H1 (cell line): ENCODE measurements at regions not wholly inside any gene's neighbourhood (a gene's known extent, or its start where the extent isn't known, plus 50 kb on each side); places are given as distances from the start of the nearest gene placed in this dataset.

Experiments used
- CTCF ChIA-PET: fragments of 300-600 bp; sonication (Branson Sonifier 250); formaldehyde crosslinking; loops from one replicate; lab custom pipeline; 2021; ENCODE audit not compliant: partially characterized antibody; lab: Charles Lee
- POLR2A ChIA-PET: fragments of 300-600 bp; sonication (Branson Sonifier 250); formaldehyde crosslinking; loops from one replicate; lab custom pipeline; 2021; ENCODE audit warnings: inconsistent platforms; ENCODE audit not compliant: partially characterized antibody; lab: Charles Lee
- DNase-seq, 2 experiments: peaks; one replicate each; pipeline versions ENCODE4 v3.0.0 to v3.0.0-alpha.2; 2010 to 2022; ENCODE audit warnings: low spot score in 2 of 2, low read depth in 1 of 2, mixed read lengths in 1 of 2
- FAIRE-seq: peaks from 2 replicates; lab custom pipeline; 2011; peaks lifted over from hg19 to GRCh38; lab: Jason Lieb, UNC
- H2AFZ ChIP-seq: 2 replicates; pipeline ENCODE4 v1.8.1; 2012; ENCODE audit warnings: low read length, inconsistent platforms
- H2AK5ac ChIP-seq: 2 replicates; pipeline ENCODE4 v1.6.1; 2013; ENCODE audit warnings: low read depth, low read length
- H2BK120ac ChIP-seq: replicated peaks from 2 replicates; pipeline ENCODE3; 2013; ENCODE audit warnings: low read depth, low read length, inconsistent platforms
- H2BK12ac ChIP-seq: 2 replicates; pipeline ENCODE4 v1.6.1; 2013; ENCODE audit warnings: low read depth, low read length
- H2BK15ac ChIP-seq: 2 replicates; pipeline ENCODE4 v1.6.1; 2013; ENCODE audit warnings: low read length
- H2BK20ac ChIP-seq: 2 replicates; pipeline ENCODE4 v1.6.1; 2013; ENCODE audit warnings: low read length
- H2BK5ac ChIP-seq: 2 replicates; pipeline ENCODE4 v1.6.1; 2013; ENCODE audit warnings: low read depth, low read length
- H3K14ac ChIP-seq: 2 replicates; pipeline ENCODE4 v1.6.1; 2013; ENCODE audit warnings: inconsistent platforms; ENCODE audit not compliant: insufficient read length
- H3K18ac ChIP-seq: 2 replicates; pipeline ENCODE4 v1.6.1; 2013; ENCODE audit warnings: low read length; ENCODE audit errors: extremely low read depth
- H3K23ac ChIP-seq: 2 replicates; pipeline ENCODE4 v1.6.1; 2013; ENCODE audit warnings: inconsistent platforms; ENCODE audit not compliant: insufficient read length
- H3K23me2 ChIP-seq: 2 replicates; pipeline ENCODE4 v1.6.1; 2013; ENCODE audit warnings: low read depth, low read length
- H3K27ac ChIP-seq: 2 replicates; pipeline ENCODE4 v1.6.1; 2011; ENCODE audit warnings: low read depth, low read length, inconsistent platforms
- H3K27me3 ChIP-seq, 4 experiments: replicated peaks in 1 of 4; 1 replicate in 1 of 4; 2 replicates in 3 of 4; pipeline versions ENCODE4 v1.6.1 to v1.8.1; 2011 to 2013; ENCODE audit warnings: low read length in 3 of 4, mild to moderate bottlenecking in 3 of 4, inconsistent platforms in 2 of 4, mixed read lengths in 2 of 4, moderate library complexity in 1 of 4; ENCODE audit not compliant: control insufficient read depth in 3 of 4, insufficient read depth in 3 of 4; ENCODE audit errors: extremely low read depth in 1 of 4
- H3K36me3 ChIP-seq, 4 experiments: 2 replicates each; pipeline versions ENCODE4 v1.6.1 to v1.8.1; 2011 to 2013; ENCODE audit warnings: mild to moderate bottlenecking in 4 of 4, low read length in 3 of 4, moderate library complexity in 2 of 4, control low read depth in 1 of 4, inconsistent platforms in 1 of 4; ENCODE audit not compliant: insufficient read depth in 4 of 4, control insufficient read depth in 2 of 4
- H3K4ac ChIP-seq: replicated peaks from 2 replicates; pipeline ENCODE3; 2013; ENCODE audit warnings: low read length, low read depth, mixed read lengths, inconsistent platforms; ENCODE audit not compliant: insufficient read length
- H3K4me1 ChIP-seq, 4 experiments: replicated peaks in 1 of 4; 1 replicate in 1 of 4; 2 replicates in 3 of 4; pipeline versions ENCODE4 v1.6.1 to v1.8.1; 2011 to 2013; ENCODE audit warnings: low read length in 3 of 4, inconsistent platforms in 2 of 4, mixed read lengths in 1 of 4; ENCODE audit not compliant: insufficient read depth in 4 of 4, control insufficient read depth in 3 of 4
- H3K4me2 ChIP-seq, 2 experiments: 2 replicates each; pipeline versions ENCODE4 v1.6.1 to v1.8.1; 2011 to 2013; ENCODE audit warnings: low read depth in 2 of 2, low read length in 2 of 2, control low read depth in 1 of 2, inconsistent platforms in 1 of 2, mild to moderate bottlenecking in 1 of 2; ENCODE audit not compliant: insufficient read depth in 1 of 2
- H3K4me3 ChIP-seq, 4 experiments: fragments of 200-600, 300-600 bp in 1 of 4; sonication (generic), shearing (Covaris generic), sonication (Bioruptor Twin) in 1 of 4; 2 replicates each; pipeline versions ENCODE4 v1.5.1 to v1.8.1; 2011 to 2016; ENCODE audit warnings: low read length in 4 of 4, low read depth in 3 of 4, control low read depth in 2 of 4, inconsistent platforms in 2 of 4, mild to moderate bottlenecking in 2 of 4, mixed read lengths in 1 of 4, moderate library complexity in 1 of 4; ENCODE audit not compliant: insufficient read depth in 2 of 4; ENCODE audit errors: extremely low read depth in 1 of 4
- H3K56ac ChIP-seq: replicated peaks from 2 replicates; pipeline ENCODE3; 2013; ENCODE audit warnings: low read depth, mild to moderate bottlenecking, mixed read lengths, low read length, inconsistent platforms; ENCODE audit not compliant: insufficient read length
- H3K79me1 ChIP-seq: 2 replicates; pipeline ENCODE4 v1.6.1; 2013; ENCODE audit warnings: low read depth, low read length, control low read depth
- H3K79me2 ChIP-seq, 2 experiments: 2 replicates each; pipeline versions ENCODE4 v1.6.1 to v1.8.1; 2012 to 2013; ENCODE audit warnings: low read length in 2 of 2, mild to moderate bottlenecking in 2 of 2, inconsistent platforms in 1 of 2; ENCODE audit not compliant: insufficient read depth in 2 of 2, control insufficient read depth in 1 of 2
- H3K9ac ChIP-seq, 4 experiments: replicated peaks in 1 of 4; 1 replicate in 1 of 4; 2 replicates in 3 of 4; pipeline versions ENCODE4 v1.6.1 to v1.8.1; 2011 to 2013; ENCODE audit warnings: low read depth in 3 of 4, low read length in 3 of 4, control low read depth in 2 of 4, mild to moderate bottlenecking in 2 of 4, moderate library complexity in 2 of 4, inconsistent platforms in 1 of 4; ENCODE audit errors: extremely low read depth in 1 of 4
- H3K9me3 ChIP-seq, 2 experiments: 2 replicates each; pipeline versions ENCODE4 v1.6.1 to v1.8.1; 2012 to 2013; ENCODE audit warnings: mild to moderate bottlenecking in 2 of 2, moderate library complexity in 2 of 2, control low read depth in 1 of 2, inconsistent platforms in 1 of 2, low read depth in 1 of 2, low read length in 1 of 2, mixed read lengths in 1 of 2; ENCODE audit not compliant: insufficient read depth in 2 of 2
- H4K20me1 ChIP-seq, 2 experiments: replicated peaks in 1 of 2; 2 replicates each; pipeline versions ENCODE3 to v1.8.1; 2011 to 2013; ENCODE audit warnings: inconsistent platforms in 2 of 2, low read length in 2 of 2, mild to moderate bottlenecking in 1 of 2; ENCODE audit not compliant: insufficient read depth in 2 of 2, control insufficient read depth in 1 of 2
- H4K5ac ChIP-seq: 2 replicates; pipeline ENCODE4 v1.6.1; 2013; ENCODE audit warnings: low read length, low read depth, mixed read lengths, inconsistent platforms; ENCODE audit not compliant: insufficient read length
- H4K8ac ChIP-seq: 2 replicates; pipeline ENCODE4 v1.8.0; 2013; ENCODE audit warnings: mild to moderate bottlenecking, moderate library complexity, low read length, inconsistent platforms; ENCODE audit not compliant: insufficient read depth; ENCODE audit errors: extremely low read depth
- H4K91ac ChIP-seq: replicated peaks from 2 replicates; pipeline ENCODE3; 2013; ENCODE audit warnings: low read length, mixed read lengths, inconsistent platforms; ENCODE audit not compliant: insufficient read length
- CREB1 ChIP-seq: IDR thresholded peaks from 2 replicates; pipeline ENCODE4 v1.6.1; 2012; ENCODE audit warnings: inconsistent platforms
- CTBP2 ChIP-seq: IDR thresholded peaks from 2 replicates; pipeline ENCODE4 v1.7.0; 2011; ENCODE audit warnings: borderline replicate concordance, mild to moderate bottlenecking, moderate library complexity, mixed read lengths, low read length; ENCODE audit not compliant: insufficient read depth, insufficient read length
- GABPA ChIP-seq: IDR thresholded peaks from 2 replicates; pipeline ENCODE4 v1.6.1; 2011; ENCODE audit warnings: mild to moderate bottlenecking, low read length, moderate library complexity, borderline replicate concordance; ENCODE audit not compliant: insufficient read depth
- HDAC2 ChIP-seq, 2 experiments: fragments of 300-600 bp in 1 of 2; sonication (generic) in 1 of 2; IDR thresholded peaks; 2 replicates each; pipeline ENCODE4 v1.6.1; 2011 to 2012; ENCODE audit warnings: low read depth in 2 of 2, low read length in 2 of 2, mild to moderate bottlenecking in 2 of 2, moderate library complexity in 2 of 2, borderline replicate concordance in 1 of 2, inconsistent platforms in 1 of 2
- KDM1A ChIP-seq: fragments of 200-600, 300-600 bp; sonication (generic); IDR thresholded peaks from 2 replicates; pipeline ENCODE4 v1.7.1; 2016; ENCODE audit warnings: mild to moderate bottlenecking, low read length, borderline replicate concordance
- MAFK ChIP-seq: IDR thresholded peaks from 2 replicates; pipeline ENCODE4 v1.6.1; 2012; ENCODE audit warnings: low read depth, mild to moderate bottlenecking, improper control_type of control experiment, low read length
- NANOG ChIP-seq: IDR thresholded peaks from 2 replicates; pipeline ENCODE4 v1.6.1; 2011; ENCODE audit warnings: low read length, low read depth, mild to moderate bottlenecking, inconsistent platforms; ENCODE audit not compliant: insufficient read depth, poor library complexity, severe bottlenecking
- RAD21 ChIP-seq, 2 experiments: IDR thresholded peaks in 1 of 2; conservative IDR thresholded peaks in 1 of 2; 2 replicates each; pipeline ENCODE4 v1.6.1; 2011; ENCODE audit warnings: low read depth in 2 of 2, low read length in 2 of 2, improper control_type of control experiment in 1 of 2, inconsistent platforms in 1 of 2, mild to moderate bottlenecking in 1 of 2, moderate library complexity in 1 of 2
- RFX5 ChIP-seq: IDR thresholded peaks from 2 replicates; pipeline ENCODE4 v1.6.1; 2011; ENCODE audit warnings: low read depth, low read length, improper control_type of control experiment, borderline replicate concordance
- SIN3A ChIP-seq, 2 experiments: IDR thresholded peaks in 1 of 2; conservative IDR thresholded peaks in 1 of 2; 2 replicates each; pipeline ENCODE4 v1.6.1; 2011 to 2012; ENCODE audit warnings: low read length in 2 of 2, improper control_type of control experiment in 1 of 2, low read depth in 1 of 2, mild to moderate bottlenecking in 1 of 2
- SRF ChIP-seq: IDR thresholded peaks from 2 replicates; pipeline ENCODE4 v1.6.1; 2011; ENCODE audit warnings: mild to moderate bottlenecking, low read depth, low read length, moderate library complexity
- SUZ12 ChIP-seq: fragments of 200-600 bp; sonication (generic); IDR thresholded peaks from 2 replicates; pipeline ENCODE4 v1.6.1; 2012; ENCODE audit warnings: mild to moderate bottlenecking, inconsistent platforms, low read length, moderate library complexity, mixed read lengths
- WGBS, 2 experiments: shearing (Covaris generic) in 1 of 2; methylation state at CpG; one replicate each; pipeline versions ENCODE4 v1.1.6 to v1.1.7; 2013 to 2015; ENCODE audit warnings: low lambda C conversion rate in 2 of 2, mixed read lengths in 2 of 2, inconsistent platforms in 1 of 2, low coverage in 1 of 2, missing lambda C conversion rate in 1 of 2; ENCODE audit not compliant: insufficient replicate concordance in 2 of 2, insufficient coverage in 1 of 2, insufficient read length in 1 of 2; ENCODE audit errors: extremely low coverage in 1 of 2, missing lambda C conversion rate in 1 of 2; 5-methylcytosine and 5-hydroxymethylcytosine counted together

- WGBS, 2 experiments: 81% methylated on average over 1 of the region's 1 CpG; no CpG with 5 or more reads in 1 of the 2 experiments
- Histone ChIP-seq H3K14ac (no peak overlapping the region), H3K9ac (no peak overlapping the region), H3K23me2 (no peaks in the 10 kb centered on the region), H3K4me3 (no peak overlapping the region), H4K91ac (no peak overlapping the region), H2BK5ac (no peak overlapping the region), H3K18ac (no peak overlapping the region), H3K36me3 (no peaks in the 10 kb centered on the region), H3K4ac (no peak overlapping the region), H3K79me2 (no peaks in the 10 kb centered on the region), H3K9me3 (no peaks in the 10 kb centered on the region), H3K23ac (no peak overlapping the region), H3K4me2 (no peak overlapping the region), H4K5ac (no peak overlapping the region), H4K8ac (no peak overlapping the region), H3K27me3 (no peaks in the 10 kb centered on the region), H3K79me1 (no peaks in the 10 kb centered on the region), H3K4me1 (no peaks in the 10 kb centered on the region), H2AK5ac (no peak overlapping the region), H2BK12ac (no peak overlapping the region), H2BK120ac (no peak overlapping the region), H3K56ac (no peak overlapping the region), H2BK15ac (no peak overlapping the region), H2AFZ (no peak overlapping the region), H3K27ac (no peak overlapping the region), H2BK20ac (no peak overlapping the region), H4K20me1 (no peaks in the 10 kb centered on the region)
- DNase-seq (no peak), FAIRE-seq (no peak)
- TF ChIP-seq SRF (no peak), RAD21 (IDR thresholded peaks at IDR 0.05 in 1 of 2, conservative IDR thresholded peaks at IDR 0.05 in 1 of 2; ENCODE audit: low read depth in 2 of 2, low read length in 2 of 2) (no peak), KDM1A (no peak), MAFK (no peak), NANOG (no peak), SIN3A (conservative IDR thresholded peaks at IDR 0.05 in 1 of 2, IDR thresholded peaks at IDR 0.05 in 1 of 2; ENCODE audit: low read depth in 1 of 2, low read length in 2 of 2) (no peak), CREB1 (no peak), SUZ12 (no peak), RFX5 (no peak), CTBP2 (no peak), GABPA (no peak), HDAC2 (IDR thresholded peaks at IDR 0.05; ENCODE audit: borderline replicate concordance in 1 of 2, low read depth in 2 of 2, low read length in 2 of 2) (no peak)
- ChIA-PET POLR2A (no interaction called here), CTCF (no interaction called here)
Observed at GRCh38 chr7:125169088-125169487, 239.5 kb upstream of the POT1 start.
